ENCODE measurements at regions not wholly inside any gene's neighbourhood (a gene's known extent, or its start where the extent isn't known, plus 50 kb on each side); places are given as distances from the start of the nearest gene placed in this dataset.
"Not testable (repeated sequence)": the region's sequence is repeated elsewhere in the genome, so short reads cannot be mapped to it uniquely, and the experiment has no call there.

DNA sequence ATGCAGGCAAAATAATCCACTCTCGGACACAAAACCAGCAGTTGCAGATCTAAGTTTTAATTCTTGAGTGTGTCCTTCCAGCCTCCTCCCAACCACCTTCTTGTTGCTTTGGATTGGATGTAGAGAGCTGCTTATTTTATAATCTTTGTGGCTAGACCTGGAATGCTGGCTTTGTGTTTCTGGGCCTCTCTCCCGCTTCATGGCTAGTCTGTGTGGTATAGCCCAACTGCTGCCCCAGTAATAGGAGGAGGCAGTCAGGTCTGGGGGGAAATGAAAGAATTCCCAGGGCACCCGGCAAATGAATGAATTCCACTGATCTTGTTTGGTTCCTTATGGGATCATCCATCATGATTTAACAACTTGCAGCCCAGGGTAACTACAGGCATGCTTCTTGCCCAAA is 170.8 kb downstream of the NPIPA7 start:
- not testable (repeated sequence) for TF ChIP-seq POLR2A (IDR thresholded peaks at IDR 0.05)
- TF ChIP-seq, protein P1, sequence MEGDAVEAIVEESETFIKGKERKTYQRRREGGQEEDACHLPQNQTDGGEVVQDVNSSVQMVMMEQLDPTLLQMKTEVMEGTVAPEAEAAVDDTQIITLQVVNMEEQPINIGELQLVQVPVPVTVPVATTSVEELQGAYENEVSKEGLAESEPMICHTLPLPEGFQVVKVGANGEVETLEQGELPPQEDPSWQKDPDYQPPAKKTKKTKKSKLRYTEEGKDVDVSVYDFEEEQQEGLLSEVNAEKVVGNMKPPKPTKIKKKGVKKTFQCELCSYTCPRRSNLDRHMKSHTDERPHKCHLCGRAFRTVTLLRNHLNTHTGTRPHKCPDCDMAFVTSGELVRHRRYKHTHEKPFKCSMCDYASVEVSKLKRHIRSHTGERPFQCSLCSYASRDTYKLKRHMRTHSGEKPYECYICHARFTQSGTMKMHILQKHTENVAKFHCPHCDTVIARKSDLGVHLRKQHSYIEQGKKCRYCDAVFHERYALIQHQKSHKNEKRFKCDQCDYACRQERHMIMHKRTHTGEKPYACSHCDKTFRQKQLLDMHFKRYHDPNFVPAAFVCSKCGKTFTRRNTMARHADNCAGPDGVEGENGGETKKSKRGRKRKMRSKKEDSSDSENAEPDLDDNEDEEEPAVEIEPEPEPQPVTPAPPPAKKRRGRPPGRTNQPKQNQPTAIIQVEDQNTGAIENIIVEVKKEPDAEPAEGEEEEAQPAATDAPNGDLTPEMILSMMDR (IDR thresholded peaks at IDR 0.05) = not testable (repeated sequence)

Data from esophagus squamous epithelium (tissue), 4 donors.